Large intestine (tissue), 3 donors: ENCODE measurements at regions not wholly inside any gene's neighbourhood (a gene's known extent, or its start where the extent isn't known, plus 50 kb on each side); places are given as distances from the start of the nearest gene placed in this dataset.
"Not testable (repeated sequence)": the region's sequence is repeated elsewhere in the genome, so short reads cannot be mapped to it uniquely, and the experiment has no call there.

Source experiments
- DNase-seq, 2 donors: peaks; one replicate each; pipeline versions ENCODE4 v3.0.0 to v3.0.0-alpha.2; 2013
- H3K27ac ChIP-seq: one replicate; pipeline ENCODE4 v1.5.1; 2013; ENCODE audit warnings: low read length
- H3K27me3 ChIP-seq: 2 replicates; pipeline ENCODE4 v1.6.1; 2013; ENCODE audit warnings: low read length; ENCODE audit not compliant: control insufficient read depth, insufficient read depth
- H3K36me3 ChIP-seq: 2 replicates; pipeline ENCODE4 v1.6.1; 2013; ENCODE audit warnings: low read length; ENCODE audit not compliant: control insufficient read depth, insufficient read depth
- H3K4me1 ChIP-seq: one replicate; pipeline ENCODE4 v1.6.1; 2013; ENCODE audit warnings: low read length; ENCODE audit not compliant: control insufficient read depth, insufficient read depth
- H3K4me3 ChIP-seq: one replicate; pipeline ENCODE4 v1.5.1; 2013; ENCODE audit warnings: low read length
- H3K9me3 ChIP-seq: one replicate; pipeline ENCODE4 v1.6.1; 2013; ENCODE audit warnings: mild to moderate bottlenecking, low read depth, low read length, moderate library complexity; ENCODE audit not compliant: control insufficient read depth
- WGBS: methylation state at CpG from one replicate; pipeline ENCODE4 v1.1.5; 2013; ENCODE audit warnings: low lambda C conversion rate; ENCODE audit not compliant: insufficient coverage; 5-methylcytosine and 5-hydroxymethylcytosine counted together

- H3K36me3 ChIP-seq, result no peaks in the 10 kb centered on the region
- no peaks in the 10 kb centered on the region for H3K27me3 ChIP-seq
- no peak overlapping the region for H3K27ac ChIP-seq
- WGBS, result no CpG with 5 or more reads among the region's 3 CpGs
- no peak for DNase-seq
- no peak overlapping the region for H3K4me3 ChIP-seq
- peaks cover 5% of the 10 kb centered on the region for H3K9me3 ChIP-seq
- H3K4me1 ChIP-seq, result no peaks in the 10 kb centered on the region
These were observed 392.0 kb downstream of the BTG1 start for GRCh38 chr12:91753649-91754048.

- Histone ChIP-seq H3K27me3 (no peaks in the 10 kb centered on the region), H3K27ac (no peak overlapping the region), H3K4me3 (no peak overlapping the region), H3K4me1 (no peaks in the 10 kb centered on the region), H3K36me3 (no peaks in the 10 kb centered on the region), H3K9me3 (no peaks in the 10 kb centered on the region)
- no peak for DNase-seq
- no CpG with 5 or more reads among the region's 1 CpG for WGBS
These were observed 398.7 kb downstream of the BTG1 start for GRCh38 chr12:91746976-91747375.

GRCh38 chr12:91744597-91744996 lies 401.0 kb downstream of the BTG1 start:
- no peak overlapping the region for H3K4me3 ChIP-seq
- WGBS, result 80% methylated on average over 1 of the region's 2 CpGs
- H3K4me1 ChIP-seq, result no peaks in the 10 kb centered on the region
- H3K36me3 ChIP-seq, result no peaks in the 10 kb centered on the region
- H3K9me3 ChIP-seq, result no peaks in the 10 kb centered on the region
- H3K27ac ChIP-seq, result no peak overlapping the region
- no peak for DNase-seq
- no peaks in the 10 kb centered on the region for H3K27me3 ChIP-seq

- peak in 1 of 2 donors; percentile 8 for DNase-seq
- Histone ChIP-seq H3K4me3 (no peak overlapping the region), H3K4me1 (no peaks in the 10 kb centered on the region), H3K27ac (no peak overlapping the region), H3K9me3 (no peaks in the 10 kb centered on the region), H3K27me3 (no peaks in the 10 kb centered on the region), H3K36me3 (no peaks in the 10 kb centered on the region)
- WGBS, result 83% methylated on average over 1 of the region's 7 CpGs
These were observed 401.8 kb downstream of the BTG1 start for GRCh38 chr12:91743704-91744321.

GRCh38 chr12:91743280-91743679 lies 402.4 kb downstream of the BTG1 start:
- peak in 1 of 2 donors; percentile 42 for DNase-seq
- WGBS, result no CpG with 5 or more reads among the region's 5 CpGs

GRCh38 chr12:91741932-91742331 lies 403.7 kb downstream of the BTG1 start:
- no peaks in the 10 kb centered on the region for H3K27me3 ChIP-seq
- H3K36me3 ChIP-seq, result no peaks in the 10 kb centered on the region
- H3K4me1 ChIP-seq, result no peaks in the 10 kb centered on the region
- H3K4me3 ChIP-seq, result no peak overlapping the region
- no peaks in the 10 kb centered on the region for H3K9me3 ChIP-seq
- no peak for DNase-seq
- no CpG with 5 or more reads among the region's 2 CpGs for WGBS
- H3K27ac ChIP-seq, result no peak overlapping the region

More at GRCh38 chr12:91743280-91743679, 402.4 kb downstream of the BTG1 start:
- no peaks in the 10 kb centered on the region for H3K9me3 ChIP-seq
- no peak overlapping the region for H3K4me3 ChIP-seq
- no peaks in the 10 kb centered on the region for H3K4me1 ChIP-seq
- H3K36me3 ChIP-seq, result no peaks in the 10 kb centered on the region
- H3K27ac ChIP-seq, result no peak overlapping the region
- no peaks in the 10 kb centered on the region for H3K27me3 ChIP-seq

- DNase-seq, H3K4me3 ChIP-seq, H3K36me3 ChIP-seq, H3K9me3 ChIP-seq, H3K4me1 ChIP-seq, H3K27ac ChIP-seq, H3K27me3 ChIP-seq: not testable (repeated sequence)
- WGBS, result no CpG with 5 or more reads among the region's 1 CpG
These were observed 411.8 kb downstream of the BTG1 start for GRCh38 chr12:91733846-91734245.

- Histone ChIP-seq H3K27ac (no peak overlapping the region), H3K4me1 (no peaks in the 10 kb centered on the region), H3K36me3 (no peaks in the 10 kb centered on the region), H3K4me3 (no peak overlapping the region), H3K9me3 (no peaks in the 10 kb centered on the region), H3K27me3 (no peaks in the 10 kb centered on the region)
- no peak for DNase-seq
- no CpG with 5 or more reads among the region's 1 CpG for WGBS
These were observed 413.6 kb downstream of the BTG1 start for GRCh38 chr12:91732086-91732485.

- Histone ChIP-seq H3K36me3 (no peaks in the 10 kb centered on the region), H3K9me3 (no peaks in the 10 kb centered on the region), H3K4me3 (no peak overlapping the region), H3K27me3 (no peaks in the 10 kb centered on the region), H3K4me1 (no peaks in the 10 kb centered on the region), H3K27ac (no peak overlapping the region)
- DNase-seq, result no peak
- WGBS, result 100% methylated on average over 1 of the region's 4 CpGs
These were observed 416.1 kb downstream of the BTG1 start for GRCh38 chr12:91729543-91729942.

- H3K9me3 ChIP-seq, result no peaks in the 10 kb centered on the region
- H3K27me3 ChIP-seq, result no peaks in the 10 kb centered on the region
- DNase-seq, result no peak
- H3K36me3 ChIP-seq, result no peaks in the 10 kb centered on the region
- no peak overlapping the region for H3K4me3 ChIP-seq
- no peaks in the 10 kb centered on the region for H3K4me1 ChIP-seq
- H3K27ac ChIP-seq, result no peak overlapping the region
These were observed 422.5 kb downstream of the BTG1 start for GRCh38 chr12:91723191-91723590.

GRCh38 chr12:91722072-91722471 lies 423.6 kb downstream of the BTG1 start:
- H3K27me3 ChIP-seq, result no peaks in the 10 kb centered on the region

More at GRCh38 chr12:91722072-91722471, 423.6 kb downstream of the BTG1 start:
- H3K4me1 ChIP-seq, result no peaks in the 10 kb centered on the region
- no peaks in the 10 kb centered on the region for H3K9me3 ChIP-seq
- H3K27ac ChIP-seq, result no peak overlapping the region
- H3K4me3 ChIP-seq, result no peak overlapping the region
- no peaks in the 10 kb centered on the region for H3K36me3 ChIP-seq
- DNase-seq, result no peak
